ENCODE measurements at regions not wholly inside any gene's neighbourhood (a gene's known extent, or its start where the extent isn't known, plus 50 kb on each side); places are given as distances from the start of the nearest gene placed in this dataset.

GRCh38 chr5:74099538-74100267, 473.7 kb downstream of the ARHGEF28 start:
- no peak for TF ChIP-seq CTCF (conservative IDR thresholded peaks at IDR 0.05; ENCODE audit: low read length)
- TF ChIP-seq EZH2phosphoT487 (IDR thresholded peaks at IDR 0.05; ENCODE audit: borderline replicate concordance) = no peak

Data from Loucy (cell line).